SK-N-SH (cell line): ENCODE measurements at regions not wholly inside any gene's neighbourhood (a gene's known extent, or its start where the extent isn't known, plus 50 kb on each side); places are given as distances from the start of the nearest gene placed in this dataset.

Experiments
- ELF1 ChIP-seq: IDR thresholded peaks from 2 replicates; pipeline ENCODE4 v1.4.0; 2012
- EP300 ChIP-seq, 2 experiments: IDR thresholded peaks; 2 replicates each; pipeline versions ENCODE4 v1.4.0 to v1.6.1; 2012; ENCODE audit warnings: borderline replicate concordance in 1 of 2, low read depth in 1 of 2, low read length in 1 of 2
- EZH2phosphoT487 ChIP-seq: fragments of 200-600 bp; sonication (generic); IDR thresholded peaks from 2 replicates; pipeline ENCODE4 v1.6.1; 2017; ENCODE audit warnings: low read depth, mixed run types, mild to moderate bottlenecking, antibody characterized with exemption, moderate library complexity, borderline replicate concordance
- FOXM1 ChIP-seq: IDR thresholded peaks from 2 replicates; pipeline ENCODE4 v1.4.0; 2012; ENCODE audit warnings: low read depth, mild to moderate bottlenecking
- JUND ChIP-seq: IDR thresholded peaks from 2 replicates; pipeline ENCODE4 v1.4.0; 2012
- MXI1 ChIP-seq: IDR thresholded peaks from 2 replicates; pipeline ENCODE4 v1.6.1; 2012; ENCODE audit warnings: mild to moderate bottlenecking, low read depth, low read length, improper control_type of control experiment
- NRF1 ChIP-seq: IDR thresholded peaks from 2 replicates; pipeline ENCODE4 v1.6.1; 2012; ENCODE audit warnings: low read depth, mild to moderate bottlenecking, low read length
- POLR2AphosphoS5 ChIP-seq: IDR thresholded peaks from 2 replicates; pipeline ENCODE4 v1.6.1; 2012; ENCODE audit warnings: low read depth, low read length
- RFX5 ChIP-seq: IDR thresholded peaks from 2 replicates; pipeline ENCODE4 v1.6.1; 2012; ENCODE audit warnings: mild to moderate bottlenecking, improper control_type of control experiment, low read length
- TAF1 ChIP-seq: IDR thresholded peaks from 2 replicates; pipeline ENCODE4 v1.6.1; 2012; ENCODE audit warnings: low read depth, mild to moderate bottlenecking, low read length, moderate library complexity, borderline replicate concordance
- YY1 ChIP-seq: IDR thresholded peaks from 2 replicates; pipeline ENCODE4 v1.4.0; 2012; ENCODE audit warnings: low read depth, mild to moderate bottlenecking
- TF ChIP-seq, protein P1 (sequence below): fragments of 200-600 bp; sonication (generic); IDR thresholded peaks from 2 replicates; pipeline ENCODE4 v1.6.1; 2017; ENCODE audit warnings: antibody characterized with exemption, mild to moderate bottlenecking, moderate library complexity
- TF ChIP-seq, protein P2 (sequence below): IDR thresholded peaks from 2 replicates; pipeline ENCODE4 v1.6.1; 2012; ENCODE audit warnings: mild to moderate bottlenecking, low read depth, low read length, moderate library complexity

DNA sequence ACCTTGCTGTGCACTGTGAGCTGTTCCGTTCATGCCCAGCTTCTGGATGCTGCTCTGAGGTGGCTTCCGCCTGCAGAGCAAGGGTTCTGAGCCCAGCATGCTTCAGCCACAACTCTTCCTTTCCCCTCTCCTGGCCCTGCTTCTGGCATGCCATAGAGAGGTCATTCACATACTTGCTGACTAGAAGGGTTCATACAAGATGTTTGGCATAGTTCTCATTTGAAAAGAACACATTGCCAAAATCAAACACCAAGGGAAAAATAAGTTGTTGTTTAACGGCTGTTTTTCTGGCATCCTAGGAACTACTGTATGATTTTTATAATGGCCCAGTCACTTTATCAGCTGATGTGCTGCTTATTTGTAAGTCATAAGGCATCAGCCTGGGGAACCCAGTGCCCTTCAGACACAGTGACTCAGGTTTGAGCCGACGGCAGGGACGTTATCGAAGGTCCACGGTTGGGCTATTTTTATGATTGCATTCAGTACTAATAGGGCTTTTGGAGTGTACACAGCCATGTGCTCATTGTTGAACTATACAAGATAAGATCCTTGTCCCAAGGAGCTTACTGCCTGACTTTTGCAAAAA is 53.9 kb upstream of the CTAGE1 start:
- TF ChIP-seq, protein P1, sequence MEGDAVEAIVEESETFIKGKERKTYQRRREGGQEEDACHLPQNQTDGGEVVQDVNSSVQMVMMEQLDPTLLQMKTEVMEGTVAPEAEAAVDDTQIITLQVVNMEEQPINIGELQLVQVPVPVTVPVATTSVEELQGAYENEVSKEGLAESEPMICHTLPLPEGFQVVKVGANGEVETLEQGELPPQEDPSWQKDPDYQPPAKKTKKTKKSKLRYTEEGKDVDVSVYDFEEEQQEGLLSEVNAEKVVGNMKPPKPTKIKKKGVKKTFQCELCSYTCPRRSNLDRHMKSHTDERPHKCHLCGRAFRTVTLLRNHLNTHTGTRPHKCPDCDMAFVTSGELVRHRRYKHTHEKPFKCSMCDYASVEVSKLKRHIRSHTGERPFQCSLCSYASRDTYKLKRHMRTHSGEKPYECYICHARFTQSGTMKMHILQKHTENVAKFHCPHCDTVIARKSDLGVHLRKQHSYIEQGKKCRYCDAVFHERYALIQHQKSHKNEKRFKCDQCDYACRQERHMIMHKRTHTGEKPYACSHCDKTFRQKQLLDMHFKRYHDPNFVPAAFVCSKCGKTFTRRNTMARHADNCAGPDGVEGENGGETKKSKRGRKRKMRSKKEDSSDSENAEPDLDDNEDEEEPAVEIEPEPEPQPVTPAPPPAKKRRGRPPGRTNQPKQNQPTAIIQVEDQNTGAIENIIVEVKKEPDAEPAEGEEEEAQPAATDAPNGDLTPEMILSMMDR = no peak
- TF ChIP-seq POLR2AphosphoS5 (no peak), EZH2phosphoT487 (no peak), RFX5 (no peak), MXI1 (no peak), JUND (no peak), ELF1 (no peak), NRF1 (no peak), EP300 (IDR thresholded peaks at IDR 0.05; ENCODE audit: borderline replicate concordance in 1 of 2, low read depth in 1 of 2, low read length in 1 of 2) (no peak), FOXM1 (no peak), YY1 (no peak), TAF1 (no peak)
- TF ChIP-seq, protein P2, sequence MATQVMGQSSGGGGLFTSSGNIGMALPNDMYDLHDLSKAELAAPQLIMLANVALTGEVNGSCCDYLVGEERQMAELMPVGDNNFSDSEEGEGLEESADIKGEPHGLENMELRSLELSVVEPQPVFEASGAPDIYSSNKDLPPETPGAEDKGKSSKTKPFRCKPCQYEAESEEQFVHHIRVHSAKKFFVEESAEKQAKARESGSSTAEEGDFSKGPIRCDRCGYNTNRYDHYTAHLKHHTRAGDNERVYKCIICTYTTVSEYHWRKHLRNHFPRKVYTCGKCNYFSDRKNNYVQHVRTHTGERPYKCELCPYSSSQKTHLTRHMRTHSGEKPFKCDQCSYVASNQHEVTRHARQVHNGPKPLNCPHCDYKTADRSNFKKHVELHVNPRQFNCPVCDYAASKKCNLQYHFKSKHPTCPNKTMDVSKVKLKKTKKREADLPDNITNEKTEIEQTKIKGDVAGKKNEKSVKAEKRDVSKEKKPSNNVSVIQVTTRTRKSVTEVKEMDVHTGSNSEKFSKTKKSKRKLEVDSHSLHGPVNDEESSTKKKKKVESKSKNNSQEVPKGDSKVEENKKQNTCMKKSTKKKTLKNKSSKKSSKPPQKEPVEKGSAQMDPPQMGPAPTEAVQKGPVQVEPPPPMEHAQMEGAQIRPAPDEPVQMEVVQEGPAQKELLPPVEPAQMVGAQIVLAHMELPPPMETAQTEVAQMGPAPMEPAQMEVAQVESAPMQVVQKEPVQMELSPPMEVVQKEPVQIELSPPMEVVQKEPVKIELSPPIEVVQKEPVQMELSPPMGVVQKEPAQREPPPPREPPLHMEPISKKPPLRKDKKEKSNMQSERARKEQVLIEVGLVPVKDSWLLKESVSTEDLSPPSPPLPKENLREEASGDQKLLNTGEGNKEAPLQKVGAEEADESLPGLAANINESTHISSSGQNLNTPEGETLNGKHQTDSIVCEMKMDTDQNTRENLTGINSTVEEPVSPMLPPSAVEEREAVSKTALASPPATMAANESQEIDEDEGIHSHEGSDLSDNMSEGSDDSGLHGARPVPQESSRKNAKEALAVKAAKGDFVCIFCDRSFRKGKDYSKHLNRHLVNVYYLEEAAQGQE = no peak
